Gastrocnemius medialis (tissue), 4 donors: ENCODE measurements at regions not wholly inside any gene's neighbourhood (a gene's known extent, or its start where the extent isn't known, plus 50 kb on each side); places are given as distances from the start of the nearest gene placed in this dataset.

Source experiments
- POLR2A ChIP-seq, 2 donors: fragments of 450-650 bp; IDR thresholded peaks; one replicate each; pipeline ENCODE4 v1.6.1; 2017; ENCODE audit warnings: antibody characterized with exemption in 2 of 2, mild to moderate bottlenecking in 2 of 2, moderate library complexity in 2 of 2
- TF ChIP-seq, protein P1 (sequence below), 5 experiments: fragments of 450-650 bp in 3 of 5; fragments of 200-600 bp in 2 of 5; sonication (generic) in 2 of 5; IDR thresholded peaks in 4 of 5; conservative IDR thresholded peaks in 1 of 5; 1 replicate in 4 of 5; 2 replicates in 1 of 5; pipeline ENCODE4 v1.5.1; 2016 to 2019; ENCODE audit warnings: antibody characterized with exemption in 5 of 5, mild to moderate bottlenecking in 3 of 5, moderate library complexity in 3 of 5

DNA sequence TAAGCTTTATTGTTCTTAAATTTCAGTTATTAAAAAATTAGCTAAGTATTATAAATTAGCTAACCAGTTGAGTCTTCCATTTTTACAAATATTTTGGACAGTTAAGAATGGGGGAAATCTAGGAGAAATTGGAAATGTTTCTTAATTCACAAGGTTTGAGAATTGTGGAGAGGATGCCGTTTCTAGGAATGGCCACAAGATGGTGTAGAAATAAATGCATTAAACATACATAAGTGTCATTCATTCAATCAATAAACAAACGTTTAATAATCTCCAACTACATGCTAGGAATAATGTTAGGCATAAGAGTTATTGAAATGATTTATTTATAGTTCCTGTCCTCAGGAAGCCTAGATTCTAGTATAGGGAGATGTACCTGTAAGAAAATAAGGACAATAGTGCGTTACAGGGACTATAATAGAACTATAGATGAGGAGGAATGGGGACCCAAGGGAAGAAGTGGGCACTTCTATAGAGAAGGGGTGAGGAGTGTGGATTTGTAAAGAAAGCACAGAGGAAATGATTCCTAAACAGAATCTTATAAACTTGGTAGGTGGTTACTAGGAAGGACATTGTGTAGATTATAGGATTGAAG lies 195.7 kb upstream of the ANK2 start:
- TF ChIP-seq, protein P1, sequence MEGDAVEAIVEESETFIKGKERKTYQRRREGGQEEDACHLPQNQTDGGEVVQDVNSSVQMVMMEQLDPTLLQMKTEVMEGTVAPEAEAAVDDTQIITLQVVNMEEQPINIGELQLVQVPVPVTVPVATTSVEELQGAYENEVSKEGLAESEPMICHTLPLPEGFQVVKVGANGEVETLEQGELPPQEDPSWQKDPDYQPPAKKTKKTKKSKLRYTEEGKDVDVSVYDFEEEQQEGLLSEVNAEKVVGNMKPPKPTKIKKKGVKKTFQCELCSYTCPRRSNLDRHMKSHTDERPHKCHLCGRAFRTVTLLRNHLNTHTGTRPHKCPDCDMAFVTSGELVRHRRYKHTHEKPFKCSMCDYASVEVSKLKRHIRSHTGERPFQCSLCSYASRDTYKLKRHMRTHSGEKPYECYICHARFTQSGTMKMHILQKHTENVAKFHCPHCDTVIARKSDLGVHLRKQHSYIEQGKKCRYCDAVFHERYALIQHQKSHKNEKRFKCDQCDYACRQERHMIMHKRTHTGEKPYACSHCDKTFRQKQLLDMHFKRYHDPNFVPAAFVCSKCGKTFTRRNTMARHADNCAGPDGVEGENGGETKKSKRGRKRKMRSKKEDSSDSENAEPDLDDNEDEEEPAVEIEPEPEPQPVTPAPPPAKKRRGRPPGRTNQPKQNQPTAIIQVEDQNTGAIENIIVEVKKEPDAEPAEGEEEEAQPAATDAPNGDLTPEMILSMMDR (IDR thresholded peaks at IDR 0.05 in 4 of 5, conservative IDR thresholded peaks at IDR 0.05 in 1 of 5): peak in 3 of 5 experiments; percentile 12 to 42 (median 14)
- no peak for TF ChIP-seq POLR2A (IDR thresholded peaks at IDR 0.05)
